ENCODE measurements at regions not wholly inside any gene's neighbourhood (a gene's known extent, or its start where the extent isn't known, plus 50 kb on each side); places are given as distances from the start of the nearest gene placed in this dataset.

DNA sequence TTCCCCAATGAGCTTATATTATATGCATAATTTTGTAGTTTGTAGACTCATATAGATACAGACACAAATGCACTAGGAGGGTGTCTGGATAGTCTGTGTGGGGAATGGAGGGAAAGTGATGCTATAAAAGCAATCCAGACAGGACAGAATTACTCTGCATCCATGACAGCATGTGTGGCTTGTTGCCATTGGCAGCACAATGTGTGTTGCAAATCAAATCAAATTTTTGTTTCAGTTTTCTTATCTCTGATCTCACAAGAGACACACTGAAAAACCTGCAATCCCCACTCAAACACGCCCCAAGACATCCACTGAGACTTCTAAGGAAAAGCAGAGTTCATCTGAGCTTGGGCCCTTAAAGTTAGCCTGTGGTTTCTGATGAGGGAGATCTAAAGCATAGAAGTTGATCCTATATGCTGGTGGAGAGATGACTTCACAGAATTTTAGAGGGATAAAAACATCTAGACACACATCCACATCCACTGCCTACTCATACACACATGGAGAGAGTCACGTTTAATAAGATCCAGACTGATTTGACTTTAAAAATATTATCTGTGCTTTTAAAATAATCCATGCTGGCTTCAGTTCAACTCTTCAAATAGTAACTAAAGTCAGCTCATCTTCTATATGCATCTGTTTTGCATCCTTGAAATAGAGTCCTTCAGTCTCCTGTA lies 313.0 kb upstream of the PLXNA2 start:
- Mint-ChIP-seq H3K27me3 (peaks cover 14% of the 10 kb centered on the region), H3K27ac (no peak overlapping the region), H3K4me3 (ENCODE audit: low read depth) (no peak overlapping the region), H3K9me3 (ENCODE audit: low read depth) (no peaks in the 10 kb centered on the region), H3K4me1 (ENCODE audit: low read depth) (peaks cover 11% of the 10 kb centered on the region), H3K36me3 (ENCODE audit: insufficient read depth) (no peaks in the 10 kb centered on the region)
- no peak for DNase-seq (ENCODE audit: low spot score, unreplicated experiment)
- TF ChIP-seq, protein P1, sequence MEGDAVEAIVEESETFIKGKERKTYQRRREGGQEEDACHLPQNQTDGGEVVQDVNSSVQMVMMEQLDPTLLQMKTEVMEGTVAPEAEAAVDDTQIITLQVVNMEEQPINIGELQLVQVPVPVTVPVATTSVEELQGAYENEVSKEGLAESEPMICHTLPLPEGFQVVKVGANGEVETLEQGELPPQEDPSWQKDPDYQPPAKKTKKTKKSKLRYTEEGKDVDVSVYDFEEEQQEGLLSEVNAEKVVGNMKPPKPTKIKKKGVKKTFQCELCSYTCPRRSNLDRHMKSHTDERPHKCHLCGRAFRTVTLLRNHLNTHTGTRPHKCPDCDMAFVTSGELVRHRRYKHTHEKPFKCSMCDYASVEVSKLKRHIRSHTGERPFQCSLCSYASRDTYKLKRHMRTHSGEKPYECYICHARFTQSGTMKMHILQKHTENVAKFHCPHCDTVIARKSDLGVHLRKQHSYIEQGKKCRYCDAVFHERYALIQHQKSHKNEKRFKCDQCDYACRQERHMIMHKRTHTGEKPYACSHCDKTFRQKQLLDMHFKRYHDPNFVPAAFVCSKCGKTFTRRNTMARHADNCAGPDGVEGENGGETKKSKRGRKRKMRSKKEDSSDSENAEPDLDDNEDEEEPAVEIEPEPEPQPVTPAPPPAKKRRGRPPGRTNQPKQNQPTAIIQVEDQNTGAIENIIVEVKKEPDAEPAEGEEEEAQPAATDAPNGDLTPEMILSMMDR (IDR thresholded peaks at IDR 0.05; ENCODE audit: unreplicated experiment) = no peak

GRCh38 chr1:208557723-208558094 lies 313.5 kb upstream of the PLXNA2 start:
- Mint-ChIP-seq H3K36me3 (ENCODE audit: insufficient read depth) (no peaks in the 10 kb centered on the region), H3K4me1 (ENCODE audit: low read depth) (peaks cover 11% of the 10 kb centered on the region), H3K27ac (no peak overlapping the region)

GRCh38 chr1:208559597-208560329 lies 315.6 kb upstream of the PLXNA2 start:
- peaks cover 14% of the 10 kb centered on the region for H3K27me3 Mint-ChIP-seq
- H3K9me3 Mint-ChIP-seq (ENCODE audit: low read depth) = no peaks in the 10 kb centered on the region
- H3K4me3 Mint-ChIP-seq (ENCODE audit: low read depth) = no peak overlapping the region
- no peaks in the 10 kb centered on the region for H3K36me3 Mint-ChIP-seq (ENCODE audit: insufficient read depth)
- TF ChIP-seq, protein P1 (IDR thresholded peaks at IDR 0.05; ENCODE audit: unreplicated experiment) = no peak
- DNase-seq (ENCODE audit: low spot score, unreplicated experiment) = no peak
- H3K27ac Mint-ChIP-seq = no peak overlapping the region
- H3K4me1 Mint-ChIP-seq (ENCODE audit: low read depth) = peaks cover 11% of the 10 kb centered on the region

More at GRCh38 chr1:208557723-208558094, 313.5 kb upstream of the PLXNA2 start:
- no peak for DNase-seq (ENCODE audit: low spot score, unreplicated experiment)
- H3K4me3 Mint-ChIP-seq (ENCODE audit: low read depth) = no peak overlapping the region
- no peaks in the 10 kb centered on the region for H3K9me3 Mint-ChIP-seq (ENCODE audit: low read depth)
- peaks cover 14% of the 10 kb centered on the region for H3K27me3 Mint-ChIP-seq
- TF ChIP-seq, protein P1 (IDR thresholded peaks at IDR 0.05; ENCODE audit: unreplicated experiment) = no peak

GRCh38 chr1:208562151-208562960 lies 318.2 kb upstream of the PLXNA2 start:
- no peak overlapping the region for H3K4me3 Mint-ChIP-seq (ENCODE audit: low read depth)
- no peaks in the 10 kb centered on the region for H3K9me3 Mint-ChIP-seq (ENCODE audit: low read depth)
- TF ChIP-seq, protein P1 (IDR thresholded peaks at IDR 0.05; ENCODE audit: unreplicated experiment) = no peak
- peaks cover 11% of the 10 kb centered on the region for H3K4me1 Mint-ChIP-seq (ENCODE audit: low read depth)
- DNase-seq (ENCODE audit: low spot score, unreplicated experiment) = no peak
- H3K36me3 Mint-ChIP-seq (ENCODE audit: insufficient read depth) = no peaks in the 10 kb centered on the region
- H3K27ac Mint-ChIP-seq = no peak overlapping the region
- peaks cover 12% of the 10 kb centered on the region for H3K27me3 Mint-ChIP-seq

DNA sequence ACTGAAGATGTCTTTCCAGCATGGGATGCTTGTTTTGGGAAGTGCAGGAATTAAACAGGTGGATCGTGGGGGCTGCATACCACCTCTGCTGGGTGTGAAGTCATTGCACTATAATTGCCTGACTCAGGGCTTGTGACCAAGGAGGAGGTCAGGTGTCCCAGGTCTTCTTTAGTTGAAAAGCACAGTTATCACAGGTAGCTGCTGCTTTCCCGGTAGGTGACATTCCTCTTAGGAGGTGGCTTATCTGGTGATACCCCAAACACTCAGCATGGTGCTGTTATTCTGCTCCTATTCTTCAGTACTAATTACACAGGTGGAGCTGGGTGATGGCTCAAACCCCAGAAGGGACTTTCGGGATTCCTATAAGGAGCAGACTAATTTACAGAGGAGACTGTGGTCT lies 320.3 kb upstream of the PLXNA2 start:
- no peaks in the 10 kb centered on the region for H3K36me3 Mint-ChIP-seq (ENCODE audit: insufficient read depth)
- H3K27ac Mint-ChIP-seq = no peak overlapping the region
- DNase-seq (ENCODE audit: low spot score, unreplicated experiment) = no peak
- H3K4me1 Mint-ChIP-seq (ENCODE audit: low read depth) = peaks cover 8% of the 10 kb centered on the region
- no peak overlapping the region for H3K4me3 Mint-ChIP-seq (ENCODE audit: low read depth)
- peaks cover 12% of the 10 kb centered on the region for H3K27me3 Mint-ChIP-seq
- H3K9me3 Mint-ChIP-seq (ENCODE audit: low read depth) = no peaks in the 10 kb centered on the region
- TF ChIP-seq, protein P1 (IDR thresholded peaks at IDR 0.05; ENCODE audit: unreplicated experiment) = no peak
